ENCODE measurements at regions not wholly inside any gene's neighbourhood (a gene's known extent, or its start where the extent isn't known, plus 50 kb on each side); places are given as distances from the start of the nearest gene placed in this dataset.

DNA sequence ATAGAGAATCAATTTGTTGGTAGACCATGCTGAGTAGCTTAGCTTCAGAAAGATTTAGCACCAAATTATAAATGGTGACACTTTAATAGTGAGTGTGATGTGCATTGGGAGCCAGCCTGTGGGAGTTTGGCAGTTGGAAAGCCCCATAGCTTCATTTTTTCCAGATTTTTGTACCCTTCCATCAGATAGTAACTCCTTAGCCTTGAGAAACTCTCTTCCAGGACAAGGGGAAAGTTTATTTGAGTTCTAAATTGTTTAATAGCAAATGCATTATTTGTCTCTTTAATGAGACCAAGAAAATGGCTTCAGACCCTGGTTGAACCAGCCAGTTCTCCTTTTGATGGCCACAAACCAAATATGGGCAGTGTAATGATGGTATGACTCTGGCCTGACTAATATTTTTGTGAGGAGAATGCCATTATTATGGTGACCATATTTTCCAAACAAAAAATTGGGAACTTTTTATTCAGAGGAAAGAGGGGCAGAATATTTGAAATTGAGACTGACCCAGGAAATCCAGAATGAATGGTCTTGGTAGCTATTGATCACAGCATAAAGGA lies 49.8 kb downstream of the PLCE1 start:
- Histone ChIP-seq H3K36me3 (no peaks in the 10 kb centered on the region), H3K4me1 (ENCODE audit: control insufficient read depth in 1 of 2, insufficient read depth in 1 of 2, low read depth in 1 of 2, low read length in 1 of 2) (no peaks in the 10 kb centered on the region), H3K4me3 (ENCODE audit: low read depth in 1 of 2, low read length in 1 of 2) (no peak overlapping the region), H3K9me3 (no peaks in the 10 kb centered on the region), H3K27ac (no peak overlapping the region), H3K27me3 (no peaks in the 10 kb centered on the region)
- TF ChIP-seq, protein P1, sequence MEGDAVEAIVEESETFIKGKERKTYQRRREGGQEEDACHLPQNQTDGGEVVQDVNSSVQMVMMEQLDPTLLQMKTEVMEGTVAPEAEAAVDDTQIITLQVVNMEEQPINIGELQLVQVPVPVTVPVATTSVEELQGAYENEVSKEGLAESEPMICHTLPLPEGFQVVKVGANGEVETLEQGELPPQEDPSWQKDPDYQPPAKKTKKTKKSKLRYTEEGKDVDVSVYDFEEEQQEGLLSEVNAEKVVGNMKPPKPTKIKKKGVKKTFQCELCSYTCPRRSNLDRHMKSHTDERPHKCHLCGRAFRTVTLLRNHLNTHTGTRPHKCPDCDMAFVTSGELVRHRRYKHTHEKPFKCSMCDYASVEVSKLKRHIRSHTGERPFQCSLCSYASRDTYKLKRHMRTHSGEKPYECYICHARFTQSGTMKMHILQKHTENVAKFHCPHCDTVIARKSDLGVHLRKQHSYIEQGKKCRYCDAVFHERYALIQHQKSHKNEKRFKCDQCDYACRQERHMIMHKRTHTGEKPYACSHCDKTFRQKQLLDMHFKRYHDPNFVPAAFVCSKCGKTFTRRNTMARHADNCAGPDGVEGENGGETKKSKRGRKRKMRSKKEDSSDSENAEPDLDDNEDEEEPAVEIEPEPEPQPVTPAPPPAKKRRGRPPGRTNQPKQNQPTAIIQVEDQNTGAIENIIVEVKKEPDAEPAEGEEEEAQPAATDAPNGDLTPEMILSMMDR (IDR thresholded peaks at IDR 0.05), result no peak

- Histone ChIP-seq H3K9me3 (no peaks in the 10 kb centered on the region), H3K4me3 (ENCODE audit: low read depth in 1 of 2, low read length in 1 of 2) (no peak overlapping the region), H3K36me3 (no peaks in the 10 kb centered on the region), H3K27ac (no peak overlapping the region), H3K27me3 (no peaks in the 10 kb centered on the region), H3K4me1 (ENCODE audit: control insufficient read depth in 1 of 2, insufficient read depth in 1 of 2, low read depth in 1 of 2, low read length in 1 of 2) (no peaks in the 10 kb centered on the region)
- TF ChIP-seq, protein P1 (IDR thresholded peaks at IDR 0.05), result no peak
These were observed 52.4 kb downstream of the PLCE1 start for GRCh38 chr10:94046098-94046497.

DNA sequence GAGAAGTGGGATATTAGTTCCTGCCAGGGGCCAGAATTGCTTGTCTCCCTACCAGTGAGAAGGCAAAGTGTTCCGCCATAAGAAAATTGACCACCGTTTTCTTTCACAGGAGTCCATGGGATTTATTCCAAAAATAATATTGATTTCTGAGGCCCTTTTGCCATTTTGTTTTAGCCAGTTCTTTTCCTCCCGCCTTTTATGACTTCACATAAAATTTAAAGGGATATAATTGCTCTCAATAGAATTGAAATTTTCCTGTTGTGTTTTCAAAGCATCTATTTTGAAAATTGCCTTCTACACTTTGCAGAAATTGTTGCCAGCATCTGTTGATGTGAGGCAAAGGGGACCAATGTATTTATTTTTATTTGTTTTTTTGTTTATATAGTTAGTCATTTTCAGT lies 53.6 kb downstream of the PLCE1 start:
- H3K4me1 ChIP-seq (ENCODE audit: control insufficient read depth in 1 of 2, insufficient read depth in 1 of 2, low read depth in 1 of 2, low read length in 1 of 2), result no peaks in the 10 kb centered on the region
- H3K4me3 ChIP-seq (ENCODE audit: low read depth in 1 of 2, low read length in 1 of 2), result no peak overlapping the region
- H3K27me3 ChIP-seq, result no peaks in the 10 kb centered on the region
- no peaks in the 10 kb centered on the region for H3K9me3 ChIP-seq
- TF ChIP-seq, protein P1 (IDR thresholded peaks at IDR 0.05), result no peak
- H3K27ac ChIP-seq, result no peak overlapping the region
- H3K36me3 ChIP-seq, result no peaks in the 10 kb centered on the region

GRCh38 chr10:94049911-94050310 lies 56.2 kb downstream of the PLCE1 start:
- Histone ChIP-seq H3K4me1 (ENCODE audit: control insufficient read depth in 1 of 2, insufficient read depth in 1 of 2, low read depth in 1 of 2, low read length in 1 of 2) (no peaks in the 10 kb centered on the region), H3K4me3 (ENCODE audit: low read depth in 1 of 2, low read length in 1 of 2) (no peak overlapping the region), H3K36me3 (no peaks in the 10 kb centered on the region), H3K27me3 (no peaks in the 10 kb centered on the region), H3K9me3 (no peaks in the 10 kb centered on the region), H3K27ac (no peak overlapping the region)
- TF ChIP-seq, protein P1 (IDR thresholded peaks at IDR 0.05), result no peak

DNA sequence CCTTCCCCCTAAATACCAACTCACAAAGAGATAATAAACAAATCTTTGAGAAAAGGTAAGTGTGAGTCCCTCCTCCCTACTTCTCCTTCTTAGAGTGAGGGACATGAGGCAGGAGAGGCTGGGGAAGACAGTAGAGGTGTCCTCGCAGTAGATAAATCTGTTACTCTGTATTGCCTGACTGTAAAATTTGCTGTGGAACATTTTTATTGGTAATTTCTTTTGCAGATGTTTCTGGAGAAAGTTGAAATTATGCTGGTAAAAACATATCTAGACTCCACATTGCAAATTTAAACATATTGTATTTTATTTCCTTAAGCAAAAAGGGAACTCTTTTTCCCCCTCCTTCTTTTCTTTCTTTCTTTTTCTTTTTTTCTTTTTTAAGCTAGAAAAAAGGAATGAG lies 58.5 kb downstream of the PLCE1 start:
- Histone ChIP-seq H3K27ac (no peak overlapping the region), H3K4me3 (ENCODE audit: low read depth in 1 of 2, low read length in 1 of 2) (no peak overlapping the region), H3K4me1 (ENCODE audit: control insufficient read depth in 1 of 2, insufficient read depth in 1 of 2, low read depth in 1 of 2, low read length in 1 of 2) (no peaks in the 10 kb centered on the region), H3K9me3 (no peaks in the 10 kb centered on the region), H3K36me3 (no peaks in the 10 kb centered on the region), H3K27me3 (no peaks in the 10 kb centered on the region)
- TF ChIP-seq, protein P1 (IDR thresholded peaks at IDR 0.05), result no peak

Measured in neutrophil (primary cell).